GM10266 (cell line): ENCODE measurements at regions not wholly inside any gene's neighbourhood (a gene's known extent, or its start where the extent isn't known, plus 50 kb on each side); places are given as distances from the start of the nearest gene placed in this dataset.
"Not testable (repeated sequence)": the region's sequence is repeated elsewhere in the genome, so short reads cannot be mapped to it uniquely, and the experiment has no call there.

Source experiments
- DNase-seq: peaks from one replicate; pipeline ENCODE4 v3.0.0; 2012; ENCODE audit errors: extremely low spot score
- CTCF ChIP-seq: IDR thresholded peaks from 2 replicates; pipeline ENCODE4 v1.5.1; 2012; ENCODE audit warnings: mild to moderate bottlenecking, low read depth; ENCODE audit not compliant: control insufficient read depth, insufficient read depth; ENCODE audit errors: missing control alignments

- no peak for TF ChIP-seq CTCF
- DNase-seq, result no peak
Observed at GRCh38 chr10:117621795-117622420, 79.4 kb downstream of the EMX2 start.

- no peak for DNase-seq
- TF ChIP-seq CTCF, result no peak
Observed at GRCh38 chr10:117622471-117623184, 80.1 kb downstream of the EMX2 start.

- DNase-seq, result no peak
- TF ChIP-seq CTCF, result no peak
Observed at GRCh38 chr10:117626228-117626627, 83.7 kb downstream of the EMX2 start.

- TF ChIP-seq CTCF, result no peak
- DNase-seq, result no peak
Observed at GRCh38 chr10:117627561-117627960, 85.0 kb downstream of the EMX2 start.

- not testable (repeated sequence) for DNase-seq
Observed at GRCh38 chr10:117629717-117630116, 87.2 kb downstream of the EMX2 start.

- no peak for DNase-seq
- TF ChIP-seq CTCF, result no peak
Observed at GRCh38 chr10:117631276-117632145, 89.0 kb downstream of the EMX2 start.

- DNase-seq, result no peak
- no peak for TF ChIP-seq CTCF
Observed at GRCh38 chr10:117632406-117632805, 89.9 kb downstream of the EMX2 start.
